Endothelial cell of umbilical vein (primary cell): ENCODE measurements at regions not wholly inside any gene's neighbourhood (a gene's known extent, or its start where the extent isn't known, plus 50 kb on each side); places are given as distances from the start of the nearest gene placed in this dataset.

ENCODE experiments used
- EZH2 ChIP-seq: IDR thresholded peaks from 2 replicates; pipeline ENCODE4 v1.6.1; 2012; ENCODE audit warnings: borderline replicate concordance, low read depth, mild to moderate bottlenecking, moderate library complexity, low read length, inconsistent platforms; ENCODE audit not compliant: severe bottlenecking
- POLR2A ChIP-seq: IDR thresholded peaks from 2 replicates; pipeline ENCODE4 v1.6.1; 2012; ENCODE audit warnings: low read depth, mild to moderate bottlenecking, control low read depth, low read length
- POLR2AphosphoS5 ChIP-seq: IDR thresholded peaks from 2 replicates; pipeline ENCODE4 v1.6.1; 2012; ENCODE audit warnings: low read depth, mild to moderate bottlenecking, control low read depth, low read length, moderate library complexity; ENCODE audit not compliant: insufficient read depth
- TF ChIP-seq, protein P1 (sequence below), 2 donors: IDR thresholded peaks; 1 replicate in 1 of 2; 2 replicates in 1 of 2; pipeline ENCODE4 v1.5.1; 2011; ENCODE audit warnings: low read length in 2 of 2, mild to moderate bottlenecking in 2 of 2, moderate library complexity in 2 of 2, control low read depth in 1 of 2, inconsistent platforms in 1 of 2, low read depth in 1 of 2; ENCODE audit not compliant: insufficient read depth in 1 of 2; ENCODE audit errors: extremely low read depth in 1 of 2
- TF ChIP-seq, protein P2 (sequence below): IDR thresholded peaks from 2 replicates; pipeline ENCODE4 v1.6.1; 2011; ENCODE audit not compliant: insufficient read depth, insufficient read length

DNA sequence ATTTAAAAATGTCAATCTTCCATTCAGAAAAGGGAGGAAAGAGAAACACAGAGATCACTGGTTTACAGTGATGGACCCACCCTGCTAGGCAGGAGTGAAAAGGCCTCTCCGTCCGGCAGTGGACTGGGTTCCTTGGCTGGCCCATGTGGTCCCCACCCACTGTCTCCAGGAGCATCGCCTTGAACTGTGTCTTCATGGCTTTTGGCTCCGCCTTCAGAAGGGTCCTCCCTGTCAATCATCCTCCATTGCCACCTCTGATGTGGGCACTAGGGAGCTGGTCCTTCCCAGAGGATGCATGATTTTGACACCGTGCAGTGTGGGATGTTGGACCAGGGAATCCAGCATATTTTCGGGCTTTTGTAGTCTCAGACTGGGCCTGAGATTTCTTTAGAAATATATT, 58.2 kb upstream of the B3GAT1 start:
- TF ChIP-seq, protein P1, sequence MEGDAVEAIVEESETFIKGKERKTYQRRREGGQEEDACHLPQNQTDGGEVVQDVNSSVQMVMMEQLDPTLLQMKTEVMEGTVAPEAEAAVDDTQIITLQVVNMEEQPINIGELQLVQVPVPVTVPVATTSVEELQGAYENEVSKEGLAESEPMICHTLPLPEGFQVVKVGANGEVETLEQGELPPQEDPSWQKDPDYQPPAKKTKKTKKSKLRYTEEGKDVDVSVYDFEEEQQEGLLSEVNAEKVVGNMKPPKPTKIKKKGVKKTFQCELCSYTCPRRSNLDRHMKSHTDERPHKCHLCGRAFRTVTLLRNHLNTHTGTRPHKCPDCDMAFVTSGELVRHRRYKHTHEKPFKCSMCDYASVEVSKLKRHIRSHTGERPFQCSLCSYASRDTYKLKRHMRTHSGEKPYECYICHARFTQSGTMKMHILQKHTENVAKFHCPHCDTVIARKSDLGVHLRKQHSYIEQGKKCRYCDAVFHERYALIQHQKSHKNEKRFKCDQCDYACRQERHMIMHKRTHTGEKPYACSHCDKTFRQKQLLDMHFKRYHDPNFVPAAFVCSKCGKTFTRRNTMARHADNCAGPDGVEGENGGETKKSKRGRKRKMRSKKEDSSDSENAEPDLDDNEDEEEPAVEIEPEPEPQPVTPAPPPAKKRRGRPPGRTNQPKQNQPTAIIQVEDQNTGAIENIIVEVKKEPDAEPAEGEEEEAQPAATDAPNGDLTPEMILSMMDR (IDR thresholded peaks at IDR 0.05; ENCODE audit: extremely low read depth in 1 of 2, insufficient read depth in 1 of 2, low read depth in 1 of 2, low read length in 2 of 2), result no peak
- TF ChIP-seq POLR2A, result no peak
- no peak for TF ChIP-seq EZH2
- TF ChIP-seq POLR2AphosphoS5, result no peak
- TF ChIP-seq, protein P2, sequence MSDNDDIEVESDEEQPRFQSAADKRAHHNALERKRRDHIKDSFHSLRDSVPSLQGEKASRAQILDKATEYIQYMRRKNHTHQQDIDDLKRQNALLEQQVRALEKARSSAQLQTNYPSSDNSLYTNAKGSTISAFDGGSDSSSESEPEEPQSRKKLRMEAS, result no peak
